Esophagus muscularis mucosa (tissue), 3 donors: ENCODE measurements at regions not wholly inside any gene's neighbourhood (a gene's known extent, or its start where the extent isn't known, plus 50 kb on each side); places are given as distances from the start of the nearest gene placed in this dataset.

Experiments
- CTCF ChIP-seq, 3 experiments: fragments of 200-600 bp in 2 of 3; fragments of 450-650 bp in 1 of 3; sonication (generic) in 2 of 3; IDR thresholded peaks; one replicate each; pipeline ENCODE4 v1.5.1; 2017 to 2019; ENCODE audit warnings: antibody characterized with exemption in 3 of 3, mild to moderate bottlenecking in 2 of 3, moderate library complexity in 1 of 3
- EP300 ChIP-seq: sonication (generic); formaldehyde crosslinking; IDR thresholded peaks from one replicate; pipeline ENCODE4 v1.6.1; 2017; ENCODE audit warnings: antibody characterized with exemption

- TF ChIP-seq CTCF (IDR thresholded peaks at IDR 0.05) (no peak), EP300 (no peak)
Observed at GRCh38 chr1:39145331-39145965, 59.0 kb upstream of the MACF1 start.
